Dedifferentiated amniotic fluid mesenchymal stem cell (primary cell): ENCODE measurements at regions not wholly inside any gene's neighbourhood (a gene's known extent, or its start where the extent isn't known, plus 50 kb on each side); places are given as distances from the start of the nearest gene placed in this dataset.

Source experiments
- DNase-seq: peaks from one replicate; pipeline ENCODE4 v3.0.0-alpha.2; 2016; ENCODE audit errors: extremely low spot score

GRCh38 chr2:215503381-215503780 lies 67.5 kb upstream of the FN1 start:
- no peak for DNase-seq

GRCh38 chr2:215500466-215500865 lies 64.6 kb upstream of the FN1 start:
- DNase-seq: no peak

GRCh38 chr2:215499331-215499730 lies 63.5 kb upstream of the FN1 start:
- no peak for DNase-seq

- no peak for DNase-seq
These were observed 62.6 kb upstream of the FN1 start for GRCh38 chr2:215498431-215498830.

- no peak for DNase-seq
These were observed 57.5 kb upstream of the FN1 start for GRCh38 chr2:215493376-215493775.

- DNase-seq: no peak
These were observed 53.5 kb upstream of the FN1 start for GRCh38 chr2:215489288-215489848.

- DNase-seq: no peak
These were observed 51.1 kb upstream of the FN1 start for GRCh38 chr2:215487002-215487372.

- DNase-seq: no peak
These were observed 50.6 kb upstream of the FN1 start for GRCh38 chr2:215486291-215487001.
